SK-N-SH (cell line): ENCODE measurements at regions not wholly inside any gene's neighbourhood (a gene's known extent, or its start where the extent isn't known, plus 50 kb on each side); places are given as distances from the start of the nearest gene placed in this dataset.
"Not testable (repeated sequence)": the region's sequence is repeated elsewhere in the genome, so short reads cannot be mapped to it uniquely, and the experiment has no call there.

Experiments used
- CTCF ChIA-PET: fragments of 300-600, 350-600 bp; formaldehyde crosslinking; extraction: SDS; loops from one replicate; lab custom pipeline; 2021; lab: Yijun Ruan, JAX
- POLR2A ChIA-PET: fragments of 350-600 bp; sonication (Branson Sonifier 250); formaldehyde crosslinking; extraction: SDS; loops from one replicate; lab custom pipeline; 2020; ENCODE audit warnings: antibody characterized with exemption, inconsistent platforms; lab: Yijun Ruan, JAX
- DNase-seq: peaks from one replicate; pipeline ENCODE4 v3.0.0; 2012
- H2AFZ ChIP-seq: fragments of 200-600 bp; sonication (generic); 2 replicates; pipeline ENCODE4 v1.8.1; 2016; ENCODE audit warnings: antibody characterized with exemption, mild to moderate bottlenecking, low read depth
- H3F3A ChIP-seq: fragments of 200-600 bp; sonication (generic); replicated peaks from 2 replicates; pipeline ENCODE3; 2016; ENCODE audit warnings: antibody characterized with exemption, mild to moderate bottlenecking; ENCODE audit not compliant: insufficient read depth
- H3K27ac ChIP-seq, 2 experiments: fragments of 200-500 bp in 1 of 2; fragments of 200-600 bp in 1 of 2; sonication (Bioruptor generic) in 1 of 2; sonication (generic), shearing (Covaris generic) in 1 of 2; 2 replicates each; pipeline versions ENCODE4 v1.5.1 to v1.6.1; 2014 to 2016; ENCODE audit warnings: low read depth in 2 of 2, inconsistent platforms in 1 of 2, low read length in 1 of 2, mild to moderate bottlenecking in 1 of 2, mixed read lengths in 1 of 2
- H3K27me3 ChIP-seq: fragments of 200-600 bp; sonication (generic), shearing (Covaris generic); 2 replicates; pipeline ENCODE4 v1.6.1; 2016; ENCODE audit warnings: mixed run types; ENCODE audit not compliant: insufficient read depth
- H3K36me3 ChIP-seq, 2 experiments: fragments of 200-500 bp in 1 of 2; fragments of 200-600 bp in 1 of 2; sonication (Bioruptor generic) in 1 of 2; sonication (generic) in 1 of 2; replicated peaks in 1 of 2; 2 replicates each; pipeline versions ENCODE3 to v1.5.1; 2014 to 2016; ENCODE audit warnings: low read length in 1 of 2, mild to moderate bottlenecking in 1 of 2; ENCODE audit not compliant: insufficient read depth in 2 of 2, control insufficient read depth in 1 of 2
- H3K4me1 ChIP-seq, 2 experiments: fragments of 200-500 bp in 1 of 2; fragments of 200-600 bp in 1 of 2; sonication (Bioruptor generic) in 1 of 2; sonication (generic), shearing (Covaris generic) in 1 of 2; 2 replicates each; pipeline versions ENCODE4 v1.5.1 to v1.6.1; 2014 to 2016; ENCODE audit warnings: low read depth in 1 of 2, low read length in 1 of 2, mixed run types in 1 of 2; ENCODE audit not compliant: insufficient read depth in 2 of 2, control insufficient read depth in 1 of 2
- H3K4me2 ChIP-seq: fragments of 200-600 bp; sonication (generic), shearing (Covaris generic); 2 replicates; pipeline ENCODE4 v1.6.1; 2017; ENCODE audit warnings: mixed run types
- H3K4me3 ChIP-seq, 2 experiments: fragments of 200-500 bp in 1 of 2; fragments of 200-600 bp in 1 of 2; sonication (Bioruptor generic) in 1 of 2; sonication (generic), shearing (Covaris generic) in 1 of 2; 2 replicates each; pipeline versions ENCODE4 v1.5.1 to v1.8.1; 2014 to 2016; ENCODE audit warnings: low read depth in 2 of 2, inconsistent platforms in 1 of 2, low read length in 1 of 2, mild to moderate bottlenecking in 1 of 2, mixed read lengths in 1 of 2, moderate library complexity in 1 of 2
- H3K79me2 ChIP-seq: fragments of 200-600 bp; sonication (generic); 2 replicates; pipeline ENCODE4 v1.8.1; 2017; ENCODE audit warnings: mild to moderate bottlenecking; ENCODE audit not compliant: insufficient read depth
- H3K9ac ChIP-seq: fragments of 200-600 bp; sonication (generic); 2 replicates; pipeline ENCODE4 v1.6.1; 2017; ENCODE audit warnings: mixed run types
- H3K9me2 ChIP-seq: fragments of 200-600 bp; sonication (generic); 2 replicates; pipeline ENCODE4 v1.6.1; 2017; ENCODE audit warnings: mixed run types
- H3K9me3 ChIP-seq: fragments of 200-600 bp; sonication (generic); 2 replicates; pipeline ENCODE4 v1.6.1; 2017; ENCODE audit warnings: mixed run types, mild to moderate bottlenecking, moderate library complexity
- H4K20me1 ChIP-seq: fragments of 200-600 bp; sonication (generic); 2 replicates; pipeline ENCODE4 v1.6.1; 2017; ENCODE audit warnings: mild to moderate bottlenecking, mixed run types; ENCODE audit not compliant: insufficient read depth
- WGBS: methylation state at CpG from one replicate; pipeline ENCODE4 v1.1.6; 2017; ENCODE audit warnings: low lambda C conversion rate; 5-methylcytosine and 5-hydroxymethylcytosine counted together

DNA sequence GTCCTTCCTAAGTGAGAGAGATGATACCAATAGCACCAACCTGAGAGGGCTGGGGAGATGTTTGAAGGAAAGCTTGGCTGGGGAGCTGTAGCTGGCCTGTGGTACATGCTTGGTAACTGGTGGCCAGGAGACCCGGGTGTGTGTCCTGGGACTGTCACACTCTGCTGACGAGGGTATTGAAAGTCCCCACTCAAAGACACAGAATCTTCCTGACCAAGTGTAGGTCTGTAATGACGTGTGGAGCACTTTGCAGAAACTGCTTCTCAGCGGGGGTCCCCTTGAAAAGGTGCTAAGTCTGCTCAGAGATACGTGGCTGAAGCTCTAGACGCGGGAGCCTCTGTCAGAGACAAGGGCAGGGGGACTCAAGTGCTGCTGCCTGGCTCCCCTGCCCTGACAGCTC is 230.4 kb upstream of the PLGLB2 start:
- DNase-seq, H3K9me3 ChIP-seq, H3K4me2 ChIP-seq, H3K4me1 ChIP-seq, POLR2A ChIA-PET, H3K36me3 ChIP-seq, H3F3A ChIP-seq, H3K27ac ChIP-seq, H2AFZ ChIP-seq, CTCF ChIA-PET, H3K27me3 ChIP-seq, H3K4me3 ChIP-seq, H3K9ac ChIP-seq, H3K9me2 ChIP-seq: not testable (repeated sequence)
- Histone ChIP-seq H4K20me1 (peaks cover 43% of the 10 kb centered on the region; the same call in 1 of the 2 replicates), H3K79me2 (peaks cover 30% of the 10 kb centered on the region)
- WGBS: 100% methylated on average over 1 of the region's 7 CpGs

- H3K27ac ChIP-seq, H3K9ac ChIP-seq, H3K4me1 ChIP-seq, H3K9me2 ChIP-seq, H3K27me3 ChIP-seq, POLR2A ChIA-PET, H3K4me2 ChIP-seq, CTCF ChIA-PET, H3K36me3 ChIP-seq, H3K9me3 ChIP-seq, H3K4me3 ChIP-seq, H3F3A ChIP-seq, DNase-seq, H2AFZ ChIP-seq: not testable (repeated sequence)
- peaks cover 29% of the 10 kb centered on the region for H3K79me2 ChIP-seq
- H4K20me1 ChIP-seq: peaks cover 45% of the 10 kb centered on the region; the same call in 1 of the 2 replicates
- 100% methylated on average over 4 of the region's 7 CpGs for WGBS
These were observed 229.8 kb upstream of the PLGLB2 start for GRCh38 chr2:87518066-87518465.

- H3K27me3 ChIP-seq, POLR2A ChIA-PET, H3K4me1 ChIP-seq, CTCF ChIA-PET, H3K9ac ChIP-seq, H2AFZ ChIP-seq, DNase-seq, H3K36me3 ChIP-seq, H3F3A ChIP-seq, H3K9me2 ChIP-seq, H3K9me3 ChIP-seq, H3K27ac ChIP-seq, H3K4me3 ChIP-seq, H3K4me2 ChIP-seq: not testable (repeated sequence)
- Histone ChIP-seq H4K20me1 (peaks cover 45% of the 10 kb centered on the region; the same call in 1 of the 2 replicates), H3K79me2 (peaks cover 29% of the 10 kb centered on the region)
- 100% methylated on average over 3 of the region's 8 CpGs for WGBS
These were observed 229.3 kb upstream of the PLGLB2 start for GRCh38 chr2:87518547-87518946.

DNA sequence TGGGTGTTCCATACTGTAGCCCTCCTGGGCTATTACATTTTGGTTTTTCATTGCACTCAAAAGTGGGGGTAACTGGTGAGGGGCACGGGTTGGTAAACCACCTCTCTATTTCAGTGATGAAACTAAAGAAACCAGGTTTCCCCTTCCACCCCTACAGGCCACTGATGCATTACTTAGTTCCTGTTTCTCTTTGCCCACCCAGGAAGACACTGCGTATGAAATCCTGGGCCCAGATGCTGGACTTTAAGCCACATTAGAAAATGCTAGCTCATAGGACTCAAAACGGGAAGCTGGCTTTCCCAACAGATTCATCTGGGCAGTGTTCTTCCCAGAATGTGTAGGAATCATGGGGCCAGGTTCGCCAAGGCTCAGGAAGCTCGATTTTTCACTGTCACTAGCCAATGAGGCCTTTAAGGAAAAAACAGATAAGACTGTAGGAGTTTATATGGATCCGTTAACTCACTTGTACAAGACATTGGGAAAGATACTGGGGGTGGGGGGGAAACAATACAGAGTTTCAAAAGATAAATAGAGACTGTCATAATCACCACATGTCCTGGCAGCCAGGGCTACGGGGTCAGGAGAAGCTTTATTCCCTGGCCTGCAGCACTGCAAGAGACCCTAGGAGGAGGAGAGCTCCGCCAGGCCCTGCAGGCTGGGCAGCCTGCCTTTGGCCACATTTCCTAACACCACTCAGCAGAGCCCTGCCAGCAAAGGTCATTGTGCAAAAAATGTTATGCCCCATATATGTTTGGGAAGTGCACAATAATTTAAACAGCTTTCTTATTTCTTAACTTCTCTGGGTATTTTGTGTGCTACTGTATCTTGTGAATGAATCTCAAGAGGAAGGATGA is 228.5 kb upstream of the PLGLB2 start:
- H2AFZ ChIP-seq, H3K4me3 ChIP-seq, H3K4me1 ChIP-seq, CTCF ChIA-PET, H3K27ac ChIP-seq, H3K9me3 ChIP-seq, H3K9ac ChIP-seq, H3K27me3 ChIP-seq, H3K4me2 ChIP-seq, H3F3A ChIP-seq, H3K9me2 ChIP-seq, DNase-seq, POLR2A ChIA-PET, H3K36me3 ChIP-seq: not testable (repeated sequence)
- WGBS: 89% methylated on average over 5 of the region's 8 CpGs
- H4K20me1 ChIP-seq: peaks cover 45% of the 10 kb centered on the region; the same call in 1 of the 2 replicates
- peaks cover 29% of the 10 kb centered on the region for H3K79me2 ChIP-seq

DNA sequence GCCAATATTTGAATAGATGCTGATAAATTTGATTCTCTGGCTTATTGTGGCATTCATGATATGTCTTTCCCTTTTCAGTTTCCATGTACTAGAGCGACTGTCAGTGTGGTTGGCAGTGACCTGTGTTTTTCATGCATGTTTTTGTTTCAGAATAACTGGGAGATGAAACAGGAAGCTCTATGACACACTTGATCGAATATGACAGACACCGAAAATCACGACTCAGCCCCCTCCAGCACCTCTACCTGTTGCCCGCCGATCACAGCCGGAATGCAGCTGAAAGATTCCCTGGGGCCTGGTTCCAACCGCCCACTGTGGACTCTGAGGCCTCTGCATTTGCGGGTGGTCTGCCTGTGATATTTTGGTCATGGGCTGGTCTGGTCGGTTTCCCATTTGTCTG is 226.8 kb upstream of the PLGLB2 start:
- not testable (repeated sequence) for H3K36me3 ChIP-seq

GRCh38 chr2:87521489-87521888 is 226.4 kb upstream of the PLGLB2 start:
- H3K27ac ChIP-seq, DNase-seq, H3K36me3 ChIP-seq, H3K27me3 ChIP-seq, CTCF ChIA-PET, H3K4me2 ChIP-seq, H3K9me2 ChIP-seq, POLR2A ChIA-PET, H3F3A ChIP-seq, H3K4me3 ChIP-seq, H3K9me3 ChIP-seq, H3K9ac ChIP-seq, H3K4me1 ChIP-seq, H2AFZ ChIP-seq: not testable (repeated sequence)
- peaks cover 34% of the 10 kb centered on the region; the same call in 1 of the 2 replicates for H4K20me1 ChIP-seq
- H3K79me2 ChIP-seq: peaks cover 19% of the 10 kb centered on the region
- WGBS: 98% methylated on average over 6 of the region's 7 CpGs

More for the DNA sequence above, 226.8 kb upstream of the PLGLB2 start:
- H3K4me3 ChIP-seq, H3F3A ChIP-seq, H2AFZ ChIP-seq, H3K27me3 ChIP-seq, H3K9me2 ChIP-seq, H3K9ac ChIP-seq, POLR2A ChIA-PET, H3K4me2 ChIP-seq, CTCF ChIA-PET, H3K4me1 ChIP-seq, H3K27ac ChIP-seq, H3K9me3 ChIP-seq, DNase-seq: not testable (repeated sequence)
- H3K79me2 ChIP-seq: peaks cover 21% of the 10 kb centered on the region
- WGBS: 93% methylated on average over 9 of the region's 10 CpGs
- peaks cover 38% of the 10 kb centered on the region; the same call in 1 of the 2 replicates for H4K20me1 ChIP-seq
